OCI-LY1 (cell line): ENCODE measurements at regions not wholly inside any gene's neighbourhood (a gene's known extent, or its start where the extent isn't known, plus 50 kb on each side); places are given as distances from the start of the nearest gene placed in this dataset.

Source experiments
- H2AFZ ChIP-seq: fragments of 200-600 bp; sonication (generic), shearing (Covaris generic); 2 replicates; pipeline ENCODE4 v1.6.0; 2014; ENCODE audit warnings: antibody characterized with exemption, mild to moderate bottlenecking, low read length
- H3F3A ChIP-seq: fragments of 200-600 bp; sonication (generic), shearing (Covaris generic); 2 replicates; pipeline ENCODE4 v1.6.0; 2014; ENCODE audit warnings: mild to moderate bottlenecking, antibody characterized with exemption, low read length, moderate library complexity; ENCODE audit not compliant: insufficient read depth
- H3K27ac ChIP-seq: fragments of 200-600 bp; sonication (generic); 2 replicates; pipeline ENCODE4 v1.5.1; 2014; ENCODE audit warnings: low read length, mixed run types, mild to moderate bottlenecking, low read depth; ENCODE audit not compliant: poor library complexity, severe bottlenecking
- H3K27me3 ChIP-seq: fragments of 200-600 bp; sonication (generic); 2 replicates; pipeline ENCODE4 v1.6.0; 2014; ENCODE audit warnings: antibody characterized with exemption, mild to moderate bottlenecking, low read length, moderate library complexity; ENCODE audit not compliant: insufficient read depth
- H3K36me3 ChIP-seq: fragments of 200-600 bp; sonication (generic); 2 replicates; pipeline ENCODE4 v1.6.1; 2014; ENCODE audit warnings: mild to moderate bottlenecking, antibody characterized with exemption, low read length, moderate library complexity, mixed read lengths; ENCODE audit not compliant: insufficient read depth
- H3K4me1 ChIP-seq: fragments of 200-600 bp; sonication (generic); 2 replicates; pipeline ENCODE4 v1.5.1; 2014; ENCODE audit warnings: mild to moderate bottlenecking, low read length, moderate library complexity; ENCODE audit not compliant: insufficient read depth, severe bottlenecking
- H3K4me2 ChIP-seq: fragments of 200-600 bp; sonication (generic), shearing (Covaris generic); 2 replicates; pipeline ENCODE4 v1.6.1; 2014; ENCODE audit warnings: low read length
- H3K4me3 ChIP-seq: fragments of 200-600 bp; sonication (generic); 2 replicates; pipeline ENCODE4 v1.5.1; 2014; ENCODE audit warnings: low read length, low read depth, mild to moderate bottlenecking, mixed read lengths; ENCODE audit not compliant: poor library complexity, severe bottlenecking
- H3K79me2 ChIP-seq: fragments of 200-600 bp; shearing (Covaris generic); 2 replicates; pipeline ENCODE4 v1.6.1; 2016; ENCODE audit warnings: mixed run types, low read length, mixed read lengths; ENCODE audit not compliant: insufficient read depth
- H3K9ac ChIP-seq: fragments of 200-600 bp; sonication (generic), shearing (Covaris generic); 2 replicates; pipeline ENCODE4 v1.6.1; 2014; ENCODE audit warnings: mild to moderate bottlenecking, low read length, mixed read lengths
- H3K9me2 ChIP-seq: fragments of 200-600 bp; sonication (generic), shearing (Covaris generic); 2 replicates; pipeline ENCODE4 v1.6.1; 2014; ENCODE audit warnings: low read depth, mild to moderate bottlenecking, low read length, mixed read lengths
- H3K9me3 ChIP-seq: fragments of 200-600 bp; shearing (Covaris generic); 2 replicates; pipeline ENCODE4 v1.6.1; 2014; ENCODE audit warnings: low read length, mixed read lengths
- H4K20me1 ChIP-seq: fragments of 200-600 bp; sonication (generic), shearing (Covaris generic); 2 replicates; pipeline ENCODE4 v1.6.0; 2016; ENCODE audit warnings: mild to moderate bottlenecking, low read length; ENCODE audit not compliant: insufficient read depth
- EZH2 ChIP-seq: fragments of 200-600 bp; sonication (generic), shearing (Covaris generic); IDR thresholded peaks from 2 replicates; pipeline ENCODE4 v1.8.0; 2017; ENCODE audit warnings: borderline replicate concordance, mixed run types, mild to moderate bottlenecking, antibody characterized with exemption, low read length, moderate library complexity, mixed read lengths
- TF ChIP-seq, protein P1 (sequence below): fragments of 200-600 bp; sonication (generic), shearing (Covaris generic); IDR thresholded peaks from 2 replicates; pipeline ENCODE4 v1.5.1; 2017; ENCODE audit warnings: mild to moderate bottlenecking, antibody characterized with exemption, low read length, moderate library complexity, mixed read lengths

GRCh38 chr6:91669154-91669870, 1082.4 kb upstream of the MAP3K7 start:
- Histone ChIP-seq H3K4me2 (no peak overlapping the region), H4K20me1 (no peaks in the 10 kb centered on the region), H3K36me3 (no peaks in the 10 kb centered on the region), H3K9me2 (no peaks in the 10 kb centered on the region), H3K27ac (no peak overlapping the region), H3K9ac (no peak overlapping the region), H3K27me3 (no peaks in the 10 kb centered on the region), H3K4me3 (no peak overlapping the region), H2AFZ (no peak overlapping the region), H3K4me1 (no peaks in the 10 kb centered on the region), H3K9me3 (no peaks in the 10 kb centered on the region), H3F3A (no peaks in the 10 kb centered on the region), H3K79me2 (no peaks in the 10 kb centered on the region)
- TF ChIP-seq EZH2 = no peak
- TF ChIP-seq, protein P1, sequence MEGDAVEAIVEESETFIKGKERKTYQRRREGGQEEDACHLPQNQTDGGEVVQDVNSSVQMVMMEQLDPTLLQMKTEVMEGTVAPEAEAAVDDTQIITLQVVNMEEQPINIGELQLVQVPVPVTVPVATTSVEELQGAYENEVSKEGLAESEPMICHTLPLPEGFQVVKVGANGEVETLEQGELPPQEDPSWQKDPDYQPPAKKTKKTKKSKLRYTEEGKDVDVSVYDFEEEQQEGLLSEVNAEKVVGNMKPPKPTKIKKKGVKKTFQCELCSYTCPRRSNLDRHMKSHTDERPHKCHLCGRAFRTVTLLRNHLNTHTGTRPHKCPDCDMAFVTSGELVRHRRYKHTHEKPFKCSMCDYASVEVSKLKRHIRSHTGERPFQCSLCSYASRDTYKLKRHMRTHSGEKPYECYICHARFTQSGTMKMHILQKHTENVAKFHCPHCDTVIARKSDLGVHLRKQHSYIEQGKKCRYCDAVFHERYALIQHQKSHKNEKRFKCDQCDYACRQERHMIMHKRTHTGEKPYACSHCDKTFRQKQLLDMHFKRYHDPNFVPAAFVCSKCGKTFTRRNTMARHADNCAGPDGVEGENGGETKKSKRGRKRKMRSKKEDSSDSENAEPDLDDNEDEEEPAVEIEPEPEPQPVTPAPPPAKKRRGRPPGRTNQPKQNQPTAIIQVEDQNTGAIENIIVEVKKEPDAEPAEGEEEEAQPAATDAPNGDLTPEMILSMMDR = no peak

GRCh38 chr6:91667596-91667995, 1080.7 kb upstream of the MAP3K7 start:
- TF ChIP-seq, protein P1 = no peak
- TF ChIP-seq EZH2 = no peak
- H3K27ac ChIP-seq = no peak overlapping the region
- H3K27me3 ChIP-seq = no peaks in the 10 kb centered on the region
- no peak overlapping the region for H3K9ac ChIP-seq
- no peaks in the 10 kb centered on the region for H3K36me3 ChIP-seq
- no peaks in the 10 kb centered on the region for H3K9me3 ChIP-seq
- no peaks in the 10 kb centered on the region for H3K79me2 ChIP-seq
- no peaks in the 10 kb centered on the region for H3F3A ChIP-seq
- H3K4me1 ChIP-seq = no peaks in the 10 kb centered on the region
- H3K9me2 ChIP-seq = no peaks in the 10 kb centered on the region
- no peaks in the 10 kb centered on the region for H4K20me1 ChIP-seq
- no peak overlapping the region for H3K4me3 ChIP-seq
- no peak overlapping the region for H2AFZ ChIP-seq
- H3K4me2 ChIP-seq = no peak overlapping the region

DNA sequence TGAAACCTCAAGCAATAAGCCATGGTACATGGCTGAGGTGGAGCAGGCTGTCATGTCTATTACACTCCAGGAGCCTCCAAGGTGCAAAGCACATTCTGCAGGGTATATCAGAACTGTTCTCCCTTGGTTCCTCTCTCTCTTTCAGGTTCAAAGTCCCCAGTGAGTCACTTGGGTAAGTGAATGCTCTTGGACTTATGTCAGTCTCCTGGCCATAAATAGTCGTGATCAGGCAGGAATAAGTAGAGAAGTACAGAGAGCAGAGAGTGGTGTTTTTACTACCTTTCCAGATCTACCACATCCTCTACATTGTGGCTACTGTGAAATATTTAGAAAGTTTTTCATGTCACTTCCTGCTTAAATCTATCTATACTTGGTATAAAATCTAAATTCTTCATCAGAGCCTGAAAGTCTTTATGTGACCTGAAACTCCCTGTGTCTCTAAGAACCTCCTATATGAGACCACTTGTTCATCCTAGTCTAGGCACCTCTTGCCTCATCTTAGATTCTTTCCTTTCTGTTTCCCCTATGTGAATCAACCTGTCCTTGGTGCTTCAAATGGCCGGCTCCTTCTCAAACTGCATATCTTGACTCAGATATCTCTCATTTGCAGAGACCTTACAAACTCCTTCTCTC, 1077.6 kb upstream of the MAP3K7 start:
- no peak overlapping the region for H2AFZ ChIP-seq
- no peak overlapping the region for H3K9ac ChIP-seq
- no peaks in the 10 kb centered on the region for H3K9me3 ChIP-seq
- H3F3A ChIP-seq = no peaks in the 10 kb centered on the region
- H3K27me3 ChIP-seq = no peaks in the 10 kb centered on the region
- no peak overlapping the region for H3K4me2 ChIP-seq
- no peaks in the 10 kb centered on the region for H3K9me2 ChIP-seq
- no peaks in the 10 kb centered on the region for H3K79me2 ChIP-seq
- no peaks in the 10 kb centered on the region for H3K4me1 ChIP-seq
- H3K4me3 ChIP-seq = no peak overlapping the region
- TF ChIP-seq EZH2 = no peak
- TF ChIP-seq, protein P1 = no peak
- no peaks in the 10 kb centered on the region for H4K20me1 ChIP-seq
- H3K36me3 ChIP-seq = no peaks in the 10 kb centered on the region
- no peak overlapping the region for H3K27ac ChIP-seq
